GM20000 (cell line): ENCODE measurements at regions not wholly inside any gene's neighbourhood (a gene's known extent, or its start where the extent isn't known, plus 50 kb on each side); places are given as distances from the start of the nearest gene placed in this dataset.

ENCODE experiments used
- DNase-seq: peaks from one replicate; pipeline ENCODE4 v3.0.0; 2012; ENCODE audit warnings: low spot score
- TF ChIP-seq, protein P1 (sequence below): IDR thresholded peaks from 2 replicates; pipeline ENCODE4 v1.5.1; 2012; ENCODE audit warnings: mild to moderate bottlenecking, control low read depth; ENCODE audit errors: extremely low read depth, missing control alignments

DNA sequence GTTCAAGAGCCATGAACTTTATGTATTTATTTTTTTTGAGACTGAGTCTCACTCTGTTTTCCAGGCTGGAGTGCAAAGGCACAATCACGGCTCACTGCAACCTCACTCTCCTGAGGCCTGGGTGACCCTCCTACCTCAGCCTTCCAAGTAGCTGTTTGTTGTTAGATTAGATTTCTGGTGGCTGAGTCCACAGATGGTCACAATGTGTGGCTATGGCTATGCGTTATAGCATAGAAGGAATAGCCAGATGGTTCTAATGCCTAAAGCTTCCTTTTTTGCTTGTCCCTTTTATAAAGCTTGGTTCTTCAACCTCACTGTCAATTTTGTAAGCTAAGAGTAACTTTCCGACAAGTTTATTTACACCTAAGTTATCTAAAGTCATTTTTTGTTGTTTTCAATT, 62.3 kb upstream of the FMN2 start:
- DNase-seq = no peak
- TF ChIP-seq, protein P1, sequence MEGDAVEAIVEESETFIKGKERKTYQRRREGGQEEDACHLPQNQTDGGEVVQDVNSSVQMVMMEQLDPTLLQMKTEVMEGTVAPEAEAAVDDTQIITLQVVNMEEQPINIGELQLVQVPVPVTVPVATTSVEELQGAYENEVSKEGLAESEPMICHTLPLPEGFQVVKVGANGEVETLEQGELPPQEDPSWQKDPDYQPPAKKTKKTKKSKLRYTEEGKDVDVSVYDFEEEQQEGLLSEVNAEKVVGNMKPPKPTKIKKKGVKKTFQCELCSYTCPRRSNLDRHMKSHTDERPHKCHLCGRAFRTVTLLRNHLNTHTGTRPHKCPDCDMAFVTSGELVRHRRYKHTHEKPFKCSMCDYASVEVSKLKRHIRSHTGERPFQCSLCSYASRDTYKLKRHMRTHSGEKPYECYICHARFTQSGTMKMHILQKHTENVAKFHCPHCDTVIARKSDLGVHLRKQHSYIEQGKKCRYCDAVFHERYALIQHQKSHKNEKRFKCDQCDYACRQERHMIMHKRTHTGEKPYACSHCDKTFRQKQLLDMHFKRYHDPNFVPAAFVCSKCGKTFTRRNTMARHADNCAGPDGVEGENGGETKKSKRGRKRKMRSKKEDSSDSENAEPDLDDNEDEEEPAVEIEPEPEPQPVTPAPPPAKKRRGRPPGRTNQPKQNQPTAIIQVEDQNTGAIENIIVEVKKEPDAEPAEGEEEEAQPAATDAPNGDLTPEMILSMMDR = no peak

- TF ChIP-seq, protein P1 = no peak
- no peak for DNase-seq
Measured at GRCh38 chr1:240030236-240030635, 61.4 kb upstream of the FMN2 start.

GRCh38 chr1:240031009-240031408, 60.7 kb upstream of the FMN2 start:
- no peak for DNase-seq
- TF ChIP-seq, protein P1 = no peak

- no peak for DNase-seq
Measured at GRCh38 chr1:240031414-240031813, 60.3 kb upstream of the FMN2 start.

GRCh38 chr1:240033406-240033805, 58.3 kb upstream of the FMN2 start:
- TF ChIP-seq, protein P1 = no peak
- no peak for DNase-seq

More at GRCh38 chr1:240031414-240031813, 60.3 kb upstream of the FMN2 start:
- TF ChIP-seq, protein P1 = no peak

DNA sequence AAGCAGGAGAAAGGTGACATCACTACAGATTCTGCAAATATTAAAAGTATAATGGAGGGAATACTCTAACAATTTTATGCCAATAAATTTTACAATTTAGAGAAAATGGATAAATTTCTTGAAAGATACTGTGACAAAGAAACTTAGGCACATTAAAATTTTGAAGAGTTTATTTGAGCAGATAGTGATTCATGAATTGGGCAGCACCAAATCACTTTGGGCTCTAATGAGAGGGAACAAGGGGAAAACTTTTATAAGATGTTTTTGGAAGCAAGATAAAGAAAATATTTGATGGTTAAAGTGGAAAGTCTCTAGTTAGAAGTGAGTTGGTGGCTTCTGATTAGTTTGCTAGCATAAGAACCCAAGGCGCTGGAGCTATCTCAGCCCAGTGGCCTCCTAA, 55.2 kb upstream of the FMN2 start:
- no peak for DNase-seq
- TF ChIP-seq, protein P1 = no peak
